Transverse colon (tissue), 4 donors: ENCODE measurements at regions not wholly inside any gene's neighbourhood (a gene's known extent, or its start where the extent isn't known, plus 50 kb on each side); places are given as distances from the start of the nearest gene placed in this dataset.

Source experiments
- DNase-seq: peaks from one replicate; pipeline ENCODE4 v3.0.0-alpha.2; 2019
- H3K27ac ChIP-seq, 4 donors: fragments of 200-600 bp; sonication (generic); 2 replicates each; pipeline ENCODE4 v1.5.1; 2016 to 2018; ENCODE audit warnings: inconsistent platforms in 4 of 4
- H3K27me3 ChIP-seq: fragments of 200-600 bp; sonication (generic); 2 replicates; pipeline ENCODE4 v1.5.1; 2017; ENCODE audit warnings: inconsistent platforms
- H3K36me3 ChIP-seq, 4 donors: fragments of 200-600 bp; sonication (generic); 2 replicates each; pipeline ENCODE4 v1.5.1; 2017 to 2019; ENCODE audit warnings: inconsistent platforms in 4 of 4
- H3K4me1 ChIP-seq, 4 donors: fragments of 200-600 bp; sonication (generic); 2 replicates each; pipeline ENCODE4 v1.5.1; 2017 to 2020; ENCODE audit warnings: inconsistent platforms in 4 of 4
- H3K4me3 ChIP-seq, 4 donors: fragments of 200-600 bp; sonication (generic); 1 replicate in 1 of 4; 2 replicates in 3 of 4; pipeline versions ENCODE4 v1.5.1 to v1.6.1; 2017 to 2019; ENCODE audit warnings: inconsistent platforms in 4 of 4
- H3K9me3 ChIP-seq, 2 donors: fragments of 200-600 bp; sonication (generic); 2 replicates each; pipeline ENCODE4 v1.5.1; 2017 to 2019; ENCODE audit warnings: inconsistent platforms in 2 of 2
- EP300 ChIP-seq: sonication (generic); formaldehyde crosslinking; IDR thresholded peaks from one replicate; pipeline ENCODE4 v1.6.1; 2017; ENCODE audit warnings: antibody characterized with exemption, low read depth
- POLR2A ChIP-seq: fragments of 450-650 bp; IDR thresholded peaks from one replicate; pipeline ENCODE4 v1.6.1; 2016; ENCODE audit warnings: antibody characterized with exemption, mild to moderate bottlenecking, moderate library complexity
- POLR2AphosphoS5 ChIP-seq, 3 donors: sonication (generic); formaldehyde crosslinking; IDR thresholded peaks; one replicate each; pipeline ENCODE4 v1.6.1; 2016; ENCODE audit warnings: antibody characterized with exemption in 3 of 3
- WGBS, 2 donors: methylation state at CpG; one replicate each; pipeline ENCODE4 v1.1.5; 2018; ENCODE audit warnings: low coverage in 1 of 2; 5-methylcytosine and 5-hydroxymethylcytosine counted together
- in situ Hi-C, 4 donors: fragments of 200-750 bp; cut with MboI; loops; one replicate each; pipeline versions ENCODE4 v1.15.0 to v1.15.1; 2017; ENCODE audit warnings: low sequenced_read_pairs in 3 of 4, low pct_ligation_motif_present in 1 of 4, low pct_unique_long_range_greater_than_20kb in 1 of 4
- intact Hi-C: fragments of 100-400 bp; cut with DNase I; formaldehyde crosslinking; loops from one replicate; pipeline ENCODE4 v1.15.1; 2023; ENCODE audit warnings: low total_unique reads
- TF ChIP-seq, protein P1 (sequence below), 5 experiments: fragments of 200-600 bp in 3 of 5; fragments of 450-650 bp in 2 of 5; sonication (generic) in 3 of 5; IDR thresholded peaks; 1 replicate in 2 of 5; 2 replicates in 3 of 5; pipeline ENCODE4 v1.5.1; 2016 to 2017; ENCODE audit warnings: antibody characterized with exemption in 5 of 5, inconsistent platforms in 3 of 5, mild to moderate bottlenecking in 2 of 5, moderate library complexity in 1 of 5

- intact Hi-C loops = no loop called here
- no peaks in the 10 kb centered on the region for H3K9me3 ChIP-seq
- H3K27me3 ChIP-seq = no peaks in the 10 kb centered on the region
- H3K27ac ChIP-seq = no peak overlapping the region
- in situ Hi-C loops = no loop called here
- TF ChIP-seq, protein P1, sequence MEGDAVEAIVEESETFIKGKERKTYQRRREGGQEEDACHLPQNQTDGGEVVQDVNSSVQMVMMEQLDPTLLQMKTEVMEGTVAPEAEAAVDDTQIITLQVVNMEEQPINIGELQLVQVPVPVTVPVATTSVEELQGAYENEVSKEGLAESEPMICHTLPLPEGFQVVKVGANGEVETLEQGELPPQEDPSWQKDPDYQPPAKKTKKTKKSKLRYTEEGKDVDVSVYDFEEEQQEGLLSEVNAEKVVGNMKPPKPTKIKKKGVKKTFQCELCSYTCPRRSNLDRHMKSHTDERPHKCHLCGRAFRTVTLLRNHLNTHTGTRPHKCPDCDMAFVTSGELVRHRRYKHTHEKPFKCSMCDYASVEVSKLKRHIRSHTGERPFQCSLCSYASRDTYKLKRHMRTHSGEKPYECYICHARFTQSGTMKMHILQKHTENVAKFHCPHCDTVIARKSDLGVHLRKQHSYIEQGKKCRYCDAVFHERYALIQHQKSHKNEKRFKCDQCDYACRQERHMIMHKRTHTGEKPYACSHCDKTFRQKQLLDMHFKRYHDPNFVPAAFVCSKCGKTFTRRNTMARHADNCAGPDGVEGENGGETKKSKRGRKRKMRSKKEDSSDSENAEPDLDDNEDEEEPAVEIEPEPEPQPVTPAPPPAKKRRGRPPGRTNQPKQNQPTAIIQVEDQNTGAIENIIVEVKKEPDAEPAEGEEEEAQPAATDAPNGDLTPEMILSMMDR (IDR thresholded peaks at IDR 0.05) = no peak
- TF ChIP-seq POLR2A (no peak), EP300 (no peak), POLR2AphosphoS5 (IDR thresholded peaks at IDR 0.05) (no peak)
- 90 to 91% methylated on average over 5 of the region's 5 CpGs for WGBS, 2 donors
- no peak overlapping the region for H3K4me3 ChIP-seq
- H3K36me3 ChIP-seq = no peaks in the 10 kb centered on the region
- no peaks in the 10 kb centered on the region for H3K4me1 ChIP-seq
- DNase-seq = no peak
These were observed 168.3 kb upstream of the SPRY2 start for GRCh38 chr13:80509264-80509663.

DNA sequence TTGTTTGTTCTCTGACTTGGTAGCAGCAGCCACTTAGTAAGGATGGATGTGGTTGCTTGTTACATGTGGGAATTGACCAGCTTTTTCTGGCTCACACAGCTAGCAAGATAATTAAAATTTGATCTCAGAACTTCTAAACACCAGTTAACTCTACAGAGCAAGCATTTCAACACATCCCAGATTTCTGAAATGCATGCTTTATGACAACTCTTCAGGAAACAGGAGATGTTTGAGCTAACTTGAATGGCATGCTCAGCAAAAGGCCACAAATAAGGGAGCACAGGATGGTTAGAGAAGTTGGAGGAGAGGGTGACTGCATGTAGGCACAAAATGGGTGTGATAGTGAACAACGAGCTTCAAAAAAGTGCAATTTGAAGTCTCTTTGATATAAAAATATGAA is 167.1 kb upstream of the SPRY2 start:
- no peaks in the 10 kb centered on the region for H3K9me3 ChIP-seq
- DNase-seq = no peak
- in situ Hi-C loops = no loop called here
- no peak overlapping the region for H3K27ac ChIP-seq
- H3K4me1 ChIP-seq = no peaks in the 10 kb centered on the region
- WGBS, 2 donors = 75 to 90% methylated on average over 1 of the region's 1 CpG
- no peaks in the 10 kb centered on the region for H3K27me3 ChIP-seq
- no peak for TF ChIP-seq EP300
- no peak for TF ChIP-seq POLR2AphosphoS5 (IDR thresholded peaks at IDR 0.05)
- no peak for TF ChIP-seq POLR2A
- TF ChIP-seq, protein P1 (IDR thresholded peaks at IDR 0.05) = no peak
- intact Hi-C loops = no loop called here
- H3K36me3 ChIP-seq = no peaks in the 10 kb centered on the region
- no peak overlapping the region for H3K4me3 ChIP-seq

DNA sequence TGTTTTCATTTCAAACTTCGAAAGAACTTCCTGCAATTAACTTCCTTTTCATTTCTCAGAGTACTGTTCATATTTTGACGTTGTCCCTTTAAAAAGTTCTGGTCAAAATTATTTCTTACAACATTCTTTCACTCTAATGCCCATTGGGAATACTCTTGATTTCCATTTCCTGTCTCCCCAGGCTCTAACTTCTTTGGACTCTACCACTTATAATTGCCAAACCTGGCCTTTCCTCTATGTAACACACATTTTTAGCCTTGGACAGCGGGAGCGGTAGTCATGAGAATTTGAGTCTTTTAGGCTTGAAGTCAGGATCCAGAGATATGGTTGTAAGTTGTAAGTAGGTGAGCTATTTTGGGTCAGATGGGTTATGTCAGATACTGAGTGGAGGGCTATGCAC is 163.5 kb upstream of the SPRY2 start:
- H3K9me3 ChIP-seq = no peaks in the 10 kb centered on the region
- no peak overlapping the region for H3K27ac ChIP-seq
- no peaks in the 10 kb centered on the region for H3K27me3 ChIP-seq
- intact Hi-C loops = no loop called here
- no peaks in the 10 kb centered on the region for H3K36me3 ChIP-seq
- no peak overlapping the region for H3K4me3 ChIP-seq
- no peak for DNase-seq
- 60 to 66% methylated on average over 4 of the region's 4 CpGs for WGBS, 2 donors
- in situ Hi-C loops = no loop called here
- no peaks in the 10 kb centered on the region for H3K4me1 ChIP-seq
- TF ChIP-seq POLR2A (no peak), POLR2AphosphoS5 (IDR thresholded peaks at IDR 0.05) (no peak)

DNA sequence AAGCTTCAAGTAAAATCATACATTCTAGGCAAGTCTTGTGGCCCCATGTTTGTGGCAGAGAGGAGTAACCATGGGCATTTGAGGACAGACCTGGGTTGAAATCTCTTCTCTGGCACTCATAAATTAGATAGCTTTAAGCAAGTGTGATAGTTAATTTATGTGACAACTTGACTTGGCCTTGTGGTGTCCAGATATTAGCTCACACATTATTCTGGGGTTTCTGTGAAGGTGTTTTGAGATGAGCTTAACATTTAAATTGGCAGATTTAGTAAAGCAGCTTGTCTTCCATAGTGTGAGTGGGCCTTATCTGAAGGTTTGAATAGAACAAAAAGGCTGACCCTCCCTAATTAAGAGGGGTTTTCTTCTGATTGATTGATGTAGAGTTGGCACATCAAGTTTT is 161.4 kb upstream of the SPRY2 start:
- H3K4me3 ChIP-seq = no peak overlapping the region
- H3K9me3 ChIP-seq = no peaks in the 10 kb centered on the region
- H3K36me3 ChIP-seq = no peaks in the 10 kb centered on the region
- intact Hi-C loops (no loop called here), in situ Hi-C loops (no loop called here)
- H3K27ac ChIP-seq = no peak overlapping the region
- no peaks in the 10 kb centered on the region for H3K4me1 ChIP-seq
- no peak for DNase-seq
- H3K27me3 ChIP-seq = no peaks in the 10 kb centered on the region
- TF ChIP-seq EP300 (no peak), POLR2AphosphoS5 (IDR thresholded peaks at IDR 0.05) (no peak), POLR2A (no peak)
- TF ChIP-seq, protein P1 (IDR thresholded peaks at IDR 0.05) = no peak

GRCh38 chr13:80501556-80501955 is 160.6 kb upstream of the SPRY2 start:
- in situ Hi-C loops = no loop called here
- H3K27ac ChIP-seq = no peak overlapping the region

More at GRCh38 chr13:80501556-80501955, 160.6 kb upstream of the SPRY2 start:
- WGBS, 2 donors = 43 to 92% methylated on average over 1 to 3 of the region's 3 CpGs
- Histone ChIP-seq H3K9me3 (no peaks in the 10 kb centered on the region), H3K4me1 (no peaks in the 10 kb centered on the region), H3K27me3 (no peaks in the 10 kb centered on the region), H3K36me3 (no peaks in the 10 kb centered on the region), H3K4me3 (no peak overlapping the region)
- TF ChIP-seq POLR2AphosphoS5 (IDR thresholded peaks at IDR 0.05) (no peak), EP300 (no peak), POLR2A (no peak)
- TF ChIP-seq, protein P1 (IDR thresholded peaks at IDR 0.05) = no peak
- DNase-seq = no peak
- intact Hi-C loops = no loop called here
